NT2/D1 (cell line): ENCODE measurements at regions not wholly inside any gene's neighbourhood (a gene's known extent, or its start where the extent isn't known, plus 50 kb on each side); places are given as distances from the start of the nearest gene placed in this dataset.

ENCODE experiments used
- SUZ12 ChIP-seq: IDR thresholded peaks from 2 replicates; pipeline ENCODE4 v1.6.1; 2011; ENCODE audit not compliant: insufficient read length, insufficient read depth; ENCODE audit errors: extremely low read depth
- YY1 ChIP-seq: IDR thresholded peaks from 2 replicates; pipeline ENCODE4 v1.6.1; 2011; ENCODE audit not compliant: insufficient read length, insufficient read depth
- ZNF274 ChIP-seq: IDR thresholded peaks from 2 replicates; pipeline ENCODE4 v1.6.1; 2011; ENCODE audit warnings: mild to moderate bottlenecking, low read depth, low read length

- TF ChIP-seq ZNF274 = no peak
- TF ChIP-seq SUZ12 = no peak
- TF ChIP-seq YY1 = no peak
These were observed 297.8 kb downstream of the KLF6 start for GRCh38 chr10:3487228-3487627.
